GM21528 (cell line): ENCODE measurements at regions not wholly inside any gene's neighbourhood (a gene's known extent, or its start where the extent isn't known, plus 50 kb on each side); places are given as distances from the start of the nearest gene placed in this dataset.
"Not testable (repeated sequence)": the region's sequence is repeated elsewhere in the genome, so short reads cannot be mapped to it uniquely, and the experiment has no call there.

ENCODE experiments used
- ATAC-seq: cut with Tn5 transposase; IDR thresholded peaks from one replicate; pipeline ENCODE4 v1.9.1; 2021; ENCODE audit warnings: mild to moderate bottlenecking, moderate library complexity; ENCODE audit not compliant: unreplicated experiment, low FRiP score

DNA sequence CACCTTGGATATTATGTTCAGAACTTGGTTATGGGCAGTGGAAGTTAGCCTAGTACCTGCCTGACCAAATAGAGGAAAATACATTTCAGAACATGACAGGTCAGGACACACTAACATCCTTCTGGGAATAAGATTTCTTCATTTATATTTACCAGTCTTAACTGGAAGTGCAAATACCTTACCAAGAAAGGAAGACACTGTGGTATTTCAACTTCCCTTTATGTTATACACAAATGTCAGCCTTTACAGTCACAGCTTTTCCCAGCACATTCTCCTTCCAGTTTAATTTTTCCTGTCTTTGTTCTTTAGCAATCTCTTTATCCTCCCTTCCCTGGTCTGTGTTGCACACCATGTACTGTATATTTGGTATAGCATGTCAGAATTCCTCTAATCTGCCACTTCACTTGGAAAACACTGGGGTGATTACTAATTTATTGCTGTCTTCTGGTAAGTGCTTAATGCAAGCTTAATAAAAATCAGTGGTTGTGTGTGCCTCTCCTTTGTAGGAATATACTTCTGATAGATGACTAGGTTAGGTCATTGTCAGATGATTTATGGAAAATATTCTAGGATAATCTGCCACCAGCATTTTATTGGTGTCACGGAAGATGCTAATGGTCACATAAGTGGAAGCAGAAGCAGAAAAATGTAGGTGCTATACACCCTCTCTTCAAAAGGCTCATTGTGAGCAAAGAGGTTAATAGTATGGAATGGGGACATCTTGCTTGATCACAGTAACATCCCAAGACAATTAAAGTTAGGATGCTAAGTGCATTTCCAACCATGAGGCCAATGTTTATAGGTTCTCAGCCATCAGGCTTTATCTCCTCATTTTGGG lies 124.3 kb upstream of the STARD13 start:
- no peak for ATAC-seq

GRCh38 chr13:33410619-33411018 lies 125.1 kb upstream of the STARD13 start:
- ATAC-seq, result no peak

DNA sequence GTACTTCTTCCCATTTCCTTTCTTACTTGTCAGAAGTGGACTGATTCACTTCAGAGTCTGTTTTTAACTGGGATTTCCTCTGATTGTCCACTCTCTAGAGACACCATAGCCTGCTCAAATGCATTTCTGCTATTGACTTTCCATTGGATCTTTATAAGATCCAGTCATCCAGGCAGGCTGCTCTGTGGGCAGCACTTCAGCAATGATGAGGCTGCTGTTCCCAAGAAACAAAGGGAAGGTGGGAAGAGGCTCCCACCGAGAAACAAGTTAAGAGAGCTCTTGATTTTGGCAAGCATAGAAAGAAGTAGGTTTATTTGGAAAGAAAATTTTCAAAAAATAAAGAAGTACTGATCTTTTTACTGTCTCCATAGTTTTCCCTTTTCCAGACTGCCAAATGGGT lies 125.8 kb upstream of the STARD13 start:
- ATAC-seq, result no peak

GRCh38 chr13:33415822-33416221 lies 130.3 kb upstream of the STARD13 start:
- ATAC-seq, result no peak

GRCh38 chr13:33418224-33418953 lies 132.8 kb upstream of the STARD13 start:
- not testable (repeated sequence) for ATAC-seq

DNA sequence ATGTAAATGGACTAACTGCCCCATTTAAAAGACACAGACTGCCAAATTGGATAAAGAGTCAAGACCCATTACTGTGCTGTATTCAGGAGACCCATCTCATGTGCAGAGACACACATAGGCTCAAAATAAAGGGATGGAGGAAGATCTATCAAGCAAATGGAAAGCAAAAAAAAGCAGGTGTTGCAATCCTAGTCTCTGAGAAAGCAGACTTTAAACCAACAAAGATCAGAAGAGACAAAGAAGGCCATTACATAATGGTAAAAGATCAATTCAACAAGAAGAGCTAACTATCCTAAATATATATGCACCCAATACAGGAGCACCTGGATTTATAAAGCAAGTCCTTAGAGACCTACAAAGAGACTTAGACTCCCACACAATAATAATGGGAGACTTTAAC lies 134.6 kb upstream of the STARD13 start:
- ATAC-seq, result not testable (repeated sequence)

- ATAC-seq, result no peak
Observed at GRCh38 chr13:33426131-33426530, 140.6 kb upstream of the STARD13 start.

- ATAC-seq, result no peak
Observed at GRCh38 chr13:33433316-33433715, 147.8 kb upstream of the STARD13 start.

- no peak for ATAC-seq
Observed at GRCh38 chr13:33434676-33435075, 149.1 kb upstream of the STARD13 start.

- ATAC-seq, result no peak
Observed at GRCh38 chr13:33435207-33435606, 149.7 kb upstream of the STARD13 start.

DNA sequence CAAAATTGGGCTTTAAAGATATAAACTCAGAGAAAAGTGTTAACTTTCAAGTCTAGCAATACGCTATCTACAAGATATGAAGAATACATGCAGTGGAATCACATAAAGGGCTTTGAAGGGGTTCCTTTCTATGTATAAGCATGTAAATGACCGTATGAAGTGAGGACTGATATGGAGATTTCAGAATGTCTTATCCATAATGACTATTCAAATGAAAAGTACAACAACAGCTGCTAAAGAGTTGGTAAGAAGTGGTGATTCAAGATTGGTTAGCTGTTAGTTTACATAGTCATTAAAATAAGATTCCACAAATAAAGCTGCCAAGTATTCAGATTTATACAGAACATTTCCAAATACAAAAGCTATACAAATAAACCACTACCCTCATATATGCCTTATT lies 153.4 kb upstream of the STARD13 start:
- no peak for ATAC-seq

DNA sequence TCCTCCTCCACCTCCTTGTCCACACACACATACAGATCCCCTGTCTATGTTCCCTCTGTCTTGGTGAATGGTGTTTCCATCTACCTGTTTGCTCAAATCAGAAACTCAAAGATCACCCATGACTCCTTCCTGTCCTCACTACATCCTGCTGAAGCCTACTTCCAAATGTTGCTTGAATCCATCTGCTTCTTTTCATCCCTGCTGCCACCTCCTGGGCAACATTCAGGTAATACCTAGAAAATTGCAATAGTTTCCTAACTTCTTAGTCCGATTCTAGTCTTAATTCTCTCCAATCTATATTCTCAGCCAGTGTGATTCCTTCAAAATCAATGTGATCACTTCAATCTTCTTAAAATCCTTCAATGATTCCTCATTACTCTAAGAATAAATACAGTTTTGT lies 155.5 kb upstream of the STARD13 start:
- no peak for ATAC-seq

GRCh38 chr13:33445024-33445423 lies 159.5 kb upstream of the STARD13 start:
- no peak for ATAC-seq

GRCh38 chr13:33445476-33445875 lies 159.9 kb upstream of the STARD13 start:
- ATAC-seq, result no peak

- ATAC-seq, result no peak
Observed at GRCh38 chr13:33446821-33447725, 161.5 kb upstream of the STARD13 start.

DNA sequence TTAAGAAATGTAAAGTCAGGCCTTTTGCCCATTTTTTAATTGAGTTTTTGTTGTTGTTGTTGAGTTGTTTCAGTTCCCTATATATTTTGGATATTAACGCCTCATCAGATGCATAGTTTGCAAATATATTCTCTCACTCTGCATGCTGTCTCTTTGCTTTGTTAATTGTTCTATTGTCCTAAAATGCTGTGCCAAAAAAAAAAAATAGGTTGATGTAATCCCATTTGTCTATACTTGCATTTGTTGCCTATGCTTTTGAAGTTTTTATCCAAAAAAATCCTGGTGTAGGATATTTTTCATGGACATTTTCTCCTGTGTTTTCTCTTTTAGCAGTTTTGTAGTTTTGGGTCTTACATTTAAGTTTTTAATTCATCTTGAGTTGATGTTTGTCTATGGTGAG lies 163.3 kb upstream of the STARD13 start:
- no peak for ATAC-seq

DNA sequence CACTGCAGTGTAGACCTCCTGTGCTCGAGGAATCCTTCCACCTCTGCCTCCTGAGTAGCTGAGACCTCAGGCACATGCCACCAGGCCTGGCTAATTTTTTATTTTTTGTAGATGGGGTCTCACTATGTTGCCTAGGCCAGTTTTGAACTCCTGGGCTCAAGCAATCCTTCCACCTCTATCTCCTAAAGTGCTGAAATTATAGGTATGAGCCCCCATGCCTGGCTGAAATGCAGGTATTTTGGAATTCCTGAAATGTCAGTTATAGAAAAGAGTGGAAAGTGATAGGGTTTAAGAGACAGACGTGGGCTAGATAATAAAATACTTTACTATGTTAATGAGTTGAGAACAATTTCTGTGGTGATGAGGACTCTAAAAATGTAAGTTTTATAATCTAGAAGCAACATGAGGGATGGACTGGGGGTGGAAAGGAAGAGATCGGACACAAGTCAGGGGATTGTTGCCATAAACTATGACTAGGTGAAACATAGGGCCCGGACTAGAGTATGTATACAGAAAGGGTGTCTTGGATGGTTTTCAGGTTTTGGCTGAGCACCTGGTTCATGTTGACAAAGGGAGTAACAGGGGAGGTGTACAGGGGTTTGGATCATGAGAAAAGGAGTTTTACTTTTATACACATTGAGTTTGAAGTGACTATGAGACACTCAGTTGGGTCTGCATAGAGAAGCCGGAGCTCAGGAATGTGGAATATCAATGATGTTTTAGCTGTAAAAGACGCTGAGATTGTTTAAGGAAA lies 165.6 kb upstream of the STARD13 start:
- no peak for ATAC-seq

DNA sequence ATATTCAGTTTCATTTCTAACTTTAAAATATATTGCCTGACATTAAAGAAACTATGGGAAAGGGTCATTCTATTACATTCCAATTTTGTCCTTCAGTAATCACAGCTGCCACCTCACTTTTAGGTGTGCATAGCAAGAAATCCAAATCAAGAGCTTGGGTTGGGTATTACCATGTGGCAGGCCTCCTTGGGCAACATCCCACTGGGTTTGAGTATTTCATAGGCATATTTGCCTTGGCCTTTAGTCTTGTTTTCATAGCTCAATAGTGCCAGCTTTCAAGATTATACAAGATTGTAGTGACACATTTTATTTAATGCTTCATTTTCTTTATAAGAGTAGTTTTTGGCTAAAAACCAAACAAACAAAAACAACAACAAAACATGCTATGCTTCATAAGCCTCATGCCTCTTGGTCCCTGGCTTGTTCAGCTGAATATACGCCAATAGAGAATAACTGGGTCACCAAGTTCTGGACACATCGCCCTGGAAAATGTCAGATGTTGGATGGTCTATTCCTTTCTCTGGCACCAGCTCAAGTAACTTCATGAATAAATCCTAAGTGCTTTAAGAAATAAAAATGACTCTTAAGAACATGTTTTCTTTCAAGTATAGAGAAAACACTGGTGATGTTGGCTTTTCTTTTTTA lies 167.4 kb upstream of the STARD13 start:
- ATAC-seq, result no peak

GRCh38 chr13:33453936-33454335 lies 168.4 kb upstream of the STARD13 start:
- no peak for ATAC-seq
